Fibroblast of the aortic adventitia (primary cell): ENCODE measurements at regions not wholly inside any gene's neighbourhood (a gene's known extent, or its start where the extent isn't known, plus 50 kb on each side); places are given as distances from the start of the nearest gene placed in this dataset.

Experiments used
- DNase-seq: peaks from one replicate; pipeline ENCODE4 v3.0.0-alpha.2; 2010; ENCODE audit warnings: low read depth
- H3K4me3 ChIP-seq: 2 replicates; pipeline ENCODE4 v1.5.1; 2011; ENCODE audit warnings: low read depth, mild to moderate bottlenecking, control low read depth, low read length, moderate library complexity
- CTCF ChIP-seq: IDR thresholded peaks from 2 replicates; pipeline ENCODE4 v1.5.1; 2011; ENCODE audit warnings: mild to moderate bottlenecking, low read length, control low read depth, inconsistent platforms; ENCODE audit not compliant: insufficient read depth

GRCh38 chr6:167408235-167408869 lies 83.5 kb downstream of the TTLL2 start:
- no peak for DNase-seq
- no peak for TF ChIP-seq CTCF
- H3K4me3 ChIP-seq = no peak overlapping the region

- no peak for DNase-seq
- H3K4me3 ChIP-seq = no peak overlapping the region
- TF ChIP-seq CTCF = no peak
Measured at GRCh38 chr6:167409079-167409478, 84.2 kb downstream of the TTLL2 start.

- H3K4me3 ChIP-seq = no peak overlapping the region
- TF ChIP-seq CTCF = no peak
- DNase-seq = no peak
Measured at GRCh38 chr6:167409694-167410093, 84.8 kb downstream of the TTLL2 start.

GRCh38 chr6:167410462-167410861 lies 85.6 kb downstream of the TTLL2 start:
- H3K4me3 ChIP-seq = no peak overlapping the region
- no peak for DNase-seq
- TF ChIP-seq CTCF = no peak

- TF ChIP-seq CTCF = no peak
- no peak for DNase-seq
- no peak overlapping the region for H3K4me3 ChIP-seq
Measured at GRCh38 chr6:167412506-167412905, 87.6 kb downstream of the TTLL2 start.

- DNase-seq = no peak
- no peak for TF ChIP-seq CTCF
Measured at GRCh38 chr6:167415441-167415961, 90.6 kb downstream of the TTLL2 start.

GRCh38 chr6:167416676-167417430 lies 92.0 kb downstream of the TTLL2 start:
- DNase-seq = no peak
- TF ChIP-seq CTCF = no peak
- H3K4me3 ChIP-seq = no peak overlapping the region

More at GRCh38 chr6:167415441-167415961, 90.6 kb downstream of the TTLL2 start:
- no peak overlapping the region for H3K4me3 ChIP-seq
